Raji (cell line): ENCODE measurements at regions not wholly inside any gene's neighbourhood (a gene's known extent, or its start where the extent isn't known, plus 50 kb on each side); places are given as distances from the start of the nearest gene placed in this dataset.

Source experiments
- POLR2A ChIP-seq: IDR thresholded peaks from 2 replicates; pipeline ENCODE4 v1.6.1; 2011; ENCODE audit warnings: low read depth, low read length, control low read depth; ENCODE audit not compliant: insufficient read depth

DNA sequence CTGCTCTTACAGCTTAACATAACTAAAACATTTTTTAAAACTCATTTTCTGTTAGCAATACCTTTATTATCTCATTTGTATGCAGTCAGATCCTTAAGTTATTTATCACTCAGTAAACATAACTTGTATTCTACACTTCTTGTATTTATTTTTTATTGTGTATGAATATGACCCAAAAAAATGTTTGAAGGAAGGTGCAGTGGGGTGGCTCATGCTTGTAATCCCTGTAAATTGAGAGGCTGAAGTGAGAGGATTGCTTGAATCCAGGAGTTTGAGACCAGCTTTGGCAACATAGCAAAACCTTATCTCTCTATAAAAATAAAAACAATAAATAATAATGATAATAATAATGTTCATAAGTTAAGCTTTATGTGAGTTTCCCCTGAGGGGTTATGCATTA, 1004.8 kb downstream of the SLITRK5 start:
- no peak for TF ChIP-seq POLR2A

DNA sequence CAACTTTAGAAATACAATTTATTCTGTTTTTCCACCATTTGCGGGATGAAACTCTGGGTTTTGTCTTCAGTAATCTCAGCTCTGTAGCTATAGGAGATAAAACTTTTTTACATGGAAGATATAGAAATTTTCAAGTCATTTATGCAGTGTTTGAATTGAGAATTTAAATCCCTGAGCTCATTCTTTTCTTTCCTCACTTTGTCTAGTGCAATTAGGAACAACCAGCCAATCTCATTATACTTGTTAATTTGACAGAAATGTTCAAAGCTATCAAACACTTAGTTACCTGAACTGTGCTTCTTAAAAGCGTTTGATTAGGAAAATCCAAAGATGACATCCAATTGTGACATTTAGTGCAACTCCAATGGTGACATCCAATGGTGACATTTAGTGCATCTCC, 1014.3 kb downstream of the SLITRK5 start:
- TF ChIP-seq POLR2A = no peak

DNA sequence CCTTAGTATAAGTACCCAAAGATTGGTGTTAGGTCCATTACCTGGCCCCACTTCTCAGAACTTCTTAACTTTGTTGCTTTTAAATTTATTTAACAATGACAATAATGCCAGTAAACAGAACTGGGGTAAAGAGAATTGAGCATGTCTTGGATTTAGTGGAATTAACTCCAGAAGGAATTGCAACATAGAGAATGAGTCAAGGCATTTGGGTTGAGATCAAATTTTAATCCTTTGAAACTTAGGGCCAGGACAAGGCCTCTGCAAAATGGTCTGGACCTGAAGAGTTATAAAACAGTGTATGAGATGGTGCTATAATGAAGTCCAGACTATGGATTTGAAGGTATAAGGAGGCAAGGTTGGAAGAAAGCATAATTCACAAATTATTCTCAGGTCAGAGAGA, 1030.4 kb downstream of the SLITRK5 start:
- TF ChIP-seq POLR2A = no peak

DNA sequence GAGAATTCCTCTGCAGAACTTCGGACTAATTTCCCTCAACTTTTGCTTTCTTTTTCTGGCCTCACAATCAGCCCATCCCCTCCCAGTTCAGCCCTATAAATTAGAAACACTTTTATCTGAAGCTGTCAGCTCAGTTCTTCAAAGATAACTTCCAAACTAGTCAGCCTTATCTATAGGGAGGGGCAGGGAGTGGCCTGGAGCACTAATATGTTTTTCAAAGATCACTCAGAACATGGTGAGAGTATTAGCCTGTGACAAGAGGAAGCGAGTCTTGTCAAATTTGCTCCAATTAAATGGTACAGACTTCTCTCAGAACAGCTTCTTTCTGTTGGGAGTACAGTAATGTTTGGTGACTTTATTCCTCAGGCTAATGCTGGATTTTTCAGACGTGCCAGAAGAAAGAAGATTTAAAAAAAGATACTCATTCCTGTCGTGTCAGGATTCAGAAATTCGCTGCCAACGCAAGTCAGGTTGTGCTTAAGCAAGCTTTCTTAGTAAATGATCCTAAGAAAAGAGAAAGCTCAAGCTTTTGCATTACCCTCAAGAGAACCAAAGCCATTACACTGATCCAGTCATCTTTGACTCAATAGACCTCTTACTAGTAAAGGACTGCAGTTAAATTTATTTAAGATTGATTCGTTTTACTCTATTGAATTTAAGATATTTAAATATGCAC, 1033.6 kb downstream of the SLITRK5 start:
- TF ChIP-seq POLR2A = no peak

- TF ChIP-seq POLR2A = no peak
Measured at GRCh38 chr13:88707646-88708045, 1036.5 kb downstream of the SLITRK5 start.

DNA sequence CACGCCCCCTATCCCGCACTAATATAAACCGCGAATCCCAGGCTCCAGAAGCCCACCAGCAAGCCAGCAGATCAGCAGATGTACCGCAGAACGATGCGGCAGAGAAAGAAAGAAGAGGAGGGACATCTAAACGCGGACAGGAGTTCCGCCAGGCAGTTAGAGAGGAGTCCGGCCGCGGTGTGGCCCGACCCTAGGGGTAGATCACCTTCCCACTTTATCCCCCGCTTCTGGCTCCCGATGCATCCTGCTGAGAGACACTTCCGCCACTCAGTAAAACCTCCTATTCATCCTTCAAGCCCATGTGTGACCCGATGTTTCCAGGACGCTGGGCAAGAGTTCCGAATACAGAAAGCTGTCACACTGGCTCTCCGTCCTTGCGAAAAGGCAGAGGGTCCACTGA, 1046.8 kb downstream of the SLITRK5 start:
- no peak for TF ChIP-seq POLR2A

DNA sequence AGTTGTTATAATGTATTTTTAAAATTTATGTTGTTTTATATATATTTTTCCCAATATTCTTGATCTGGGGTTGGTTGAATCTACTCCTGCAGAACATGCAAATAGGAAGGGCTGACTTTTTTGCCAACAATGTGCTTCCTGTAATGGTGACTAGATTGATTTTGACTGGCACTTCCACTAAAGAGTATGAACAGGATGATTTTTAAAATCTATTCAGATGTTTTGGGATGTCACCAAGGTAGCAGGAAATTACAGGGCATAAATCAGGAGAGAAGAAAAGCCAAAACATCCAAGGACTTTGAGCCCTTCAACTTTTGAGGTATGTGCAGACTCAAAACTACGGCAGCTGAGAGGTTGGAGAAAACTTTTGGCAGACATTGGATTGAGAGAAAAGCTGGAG, 1047.6 kb downstream of the SLITRK5 start:
- no peak for TF ChIP-seq POLR2A

- no peak for TF ChIP-seq POLR2A
Measured at GRCh38 chr13:88726075-88726474, 1054.9 kb downstream of the SLITRK5 start.

DNA sequence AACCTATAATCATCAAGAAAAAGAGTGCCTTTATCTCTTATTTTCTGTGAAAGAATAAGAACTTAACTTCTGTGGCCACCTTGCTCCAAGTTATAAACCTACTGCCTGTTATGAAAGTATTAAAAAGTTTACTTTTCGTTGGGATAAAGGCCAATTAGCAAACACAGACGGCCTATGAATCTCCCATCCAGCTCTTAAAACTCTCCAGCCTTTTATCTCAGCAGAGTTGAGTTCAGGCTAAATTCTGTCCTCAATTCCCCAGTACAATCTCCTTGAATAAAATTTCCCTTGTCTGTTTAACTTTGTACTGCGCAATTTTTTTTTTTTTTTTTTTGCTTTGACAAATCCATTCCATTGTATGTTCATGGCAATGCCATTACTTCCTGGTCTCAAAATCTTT, 1058.4 kb downstream of the SLITRK5 start:
- no peak for TF ChIP-seq POLR2A

DNA sequence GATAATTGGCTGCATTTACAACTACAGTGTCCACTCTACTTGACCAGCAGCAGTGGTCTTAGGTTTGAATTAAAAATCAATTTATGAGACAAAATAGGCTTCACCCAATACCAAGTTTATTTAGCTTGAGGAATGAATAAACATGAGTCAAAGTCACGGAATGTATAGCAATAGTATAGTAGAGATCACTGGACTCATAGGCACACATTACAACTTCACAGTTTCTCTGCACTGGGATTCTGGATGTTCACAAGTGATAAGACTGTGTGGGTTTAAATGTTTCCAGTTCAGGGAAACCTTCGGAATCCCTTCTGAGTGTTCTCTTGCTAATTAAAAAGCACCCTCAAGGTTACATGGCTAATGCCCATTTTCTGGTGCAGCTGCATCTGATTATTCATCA, 1064.9 kb downstream of the SLITRK5 start:
- no peak for TF ChIP-seq POLR2A

- no peak for TF ChIP-seq POLR2A
Measured at GRCh38 chr13:88739195-88739594, 1068.0 kb downstream of the SLITRK5 start.

- TF ChIP-seq POLR2A = no peak
Measured at GRCh38 chr13:88744289-88744688, 1073.1 kb downstream of the SLITRK5 start.

GRCh38 chr13:88745011-88745410, 1073.8 kb downstream of the SLITRK5 start:
- TF ChIP-seq POLR2A = no peak

- TF ChIP-seq POLR2A = no peak
Measured at GRCh38 chr13:88752041-88752440, 1080.9 kb downstream of the SLITRK5 start.

DNA sequence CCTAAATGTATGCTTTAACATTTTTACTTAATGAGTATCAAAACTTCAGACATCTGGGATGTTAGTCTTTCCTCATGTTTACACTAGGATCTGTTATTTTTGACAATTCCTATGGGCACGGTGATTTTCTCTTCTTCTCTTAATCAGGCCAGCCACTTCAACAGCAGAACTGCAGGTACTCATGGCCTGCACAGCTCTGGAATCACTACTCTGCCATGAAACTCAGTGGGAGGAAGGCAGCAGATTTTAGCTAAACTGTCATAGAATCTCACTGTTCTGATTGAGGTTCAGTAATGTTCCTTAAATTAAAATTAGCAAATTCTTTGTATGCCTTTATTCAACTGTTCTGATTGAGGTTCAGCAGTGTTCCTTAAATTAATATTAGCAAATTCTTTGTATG, 1083.0 kb downstream of the SLITRK5 start:
- TF ChIP-seq POLR2A = no peak

GRCh38 chr13:88761145-88761544, 1090.0 kb downstream of the SLITRK5 start:
- no peak for TF ChIP-seq POLR2A

DNA sequence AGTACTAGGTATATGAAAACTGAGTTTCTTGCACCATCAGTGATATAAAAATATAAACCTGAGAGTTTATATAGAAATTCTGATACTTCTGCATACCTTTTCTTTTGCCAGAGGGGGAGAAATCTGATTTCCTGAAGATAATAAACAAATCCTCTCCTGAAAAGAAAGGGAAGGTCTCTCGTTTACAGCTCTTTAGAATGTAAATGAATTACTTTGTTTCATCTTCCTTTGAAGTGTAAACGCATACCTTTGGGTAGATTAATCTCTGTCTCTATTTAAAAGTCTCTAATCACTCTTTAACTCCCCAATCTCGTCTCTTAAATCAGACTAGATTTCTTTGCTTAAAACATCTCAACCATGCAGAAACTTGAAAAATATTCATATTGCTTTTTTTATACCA, 1092.9 kb downstream of the SLITRK5 start:
- TF ChIP-seq POLR2A = no peak

DNA sequence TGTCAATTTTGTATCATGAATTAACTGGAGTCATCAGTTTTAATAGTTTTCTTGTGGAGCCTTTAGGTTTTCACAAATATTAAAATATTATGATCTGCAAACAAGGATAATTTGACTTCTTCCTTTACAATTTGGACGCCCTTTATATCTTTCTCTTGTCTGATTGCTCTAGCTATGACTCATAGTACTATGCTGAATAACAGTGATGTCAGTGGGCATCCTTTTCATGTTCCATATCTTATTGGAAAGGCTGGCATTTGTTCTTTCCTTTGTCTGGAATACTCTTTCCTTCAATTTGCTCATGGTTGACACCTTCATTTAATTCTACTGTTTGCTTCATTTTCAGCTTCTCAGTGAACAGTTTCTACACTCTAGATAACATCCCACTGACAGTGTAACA, 1129.3 kb downstream of the SLITRK5 start:
- no peak for TF ChIP-seq POLR2A

- no peak for TF ChIP-seq POLR2A
Measured at GRCh38 chr13:88801361-88801760, 1130.2 kb downstream of the SLITRK5 start.
